RWPE1 (cell line): ENCODE measurements at regions not wholly inside any gene's neighbourhood (a gene's known extent, or its start where the extent isn't known, plus 50 kb on each side); places are given as distances from the start of the nearest gene placed in this dataset.

Source experiments
- CTCF ChIA-PET: fragments of 350-600 bp; sonication (Branson Sonifier 250); formaldehyde crosslinking; extraction: SDS; loops from one replicate; lab custom pipeline; 2021; lab: Yijun Ruan, JAX
- POLR2A ChIA-PET: fragments of 400-600 bp; formaldehyde crosslinking; extraction: SDS; loops from one replicate; lab custom pipeline; 2020; ENCODE audit warnings: antibody characterized with exemption; ENCODE audit not compliant: low non-redundant PET; lab: Yijun Ruan, JAX
- DNase-seq: peaks from one replicate; pipeline ENCODE4 v3.0.0; 2012; ENCODE audit warnings: low spot score
- H3K27ac ChIP-seq: fragments of 450-650 bp; 2 replicates; pipeline ENCODE4 v1.5.1; 2017
- TF ChIP-seq, protein P1 (sequence below): fragments of 450-650 bp; conservative IDR thresholded peaks from 2 replicates; pipeline ENCODE4 v1.5.1; 2017; ENCODE audit warnings: low read depth, mild to moderate bottlenecking

DNA sequence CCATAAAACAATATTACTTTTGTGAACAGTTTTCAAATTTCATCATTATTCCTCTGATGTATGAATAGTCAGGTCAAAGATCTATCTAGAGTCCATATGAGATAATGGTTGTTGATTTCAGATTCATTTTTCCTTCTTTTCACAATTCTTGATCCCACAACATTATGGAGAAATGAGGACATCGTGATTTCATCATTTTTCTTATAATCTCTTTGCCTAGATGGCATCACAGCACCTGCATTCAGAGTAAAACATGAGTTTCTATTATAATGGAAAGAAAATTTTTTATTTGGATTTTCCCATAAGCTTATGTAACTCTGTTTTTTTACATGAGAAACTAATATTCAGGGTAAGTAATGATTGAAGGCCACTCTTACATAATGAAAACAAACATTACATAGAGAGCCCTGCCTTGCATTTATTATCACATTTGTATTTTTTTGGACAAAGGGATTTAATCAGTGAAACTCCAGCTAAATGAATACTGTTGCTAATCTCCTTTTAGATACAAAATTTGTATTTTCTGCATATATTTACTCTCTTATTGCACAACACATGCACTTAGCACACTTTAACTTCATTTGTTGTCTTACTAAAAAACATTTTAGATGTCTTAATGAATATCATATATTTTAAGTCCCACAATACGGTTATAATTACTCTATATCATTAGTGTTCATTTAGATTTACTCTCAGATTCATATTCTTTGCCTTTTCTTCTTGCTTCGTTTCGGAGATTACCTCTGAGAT, 188.4 kb upstream of the KYNU start:
- no peak for DNase-seq
- TF ChIP-seq, protein P1, sequence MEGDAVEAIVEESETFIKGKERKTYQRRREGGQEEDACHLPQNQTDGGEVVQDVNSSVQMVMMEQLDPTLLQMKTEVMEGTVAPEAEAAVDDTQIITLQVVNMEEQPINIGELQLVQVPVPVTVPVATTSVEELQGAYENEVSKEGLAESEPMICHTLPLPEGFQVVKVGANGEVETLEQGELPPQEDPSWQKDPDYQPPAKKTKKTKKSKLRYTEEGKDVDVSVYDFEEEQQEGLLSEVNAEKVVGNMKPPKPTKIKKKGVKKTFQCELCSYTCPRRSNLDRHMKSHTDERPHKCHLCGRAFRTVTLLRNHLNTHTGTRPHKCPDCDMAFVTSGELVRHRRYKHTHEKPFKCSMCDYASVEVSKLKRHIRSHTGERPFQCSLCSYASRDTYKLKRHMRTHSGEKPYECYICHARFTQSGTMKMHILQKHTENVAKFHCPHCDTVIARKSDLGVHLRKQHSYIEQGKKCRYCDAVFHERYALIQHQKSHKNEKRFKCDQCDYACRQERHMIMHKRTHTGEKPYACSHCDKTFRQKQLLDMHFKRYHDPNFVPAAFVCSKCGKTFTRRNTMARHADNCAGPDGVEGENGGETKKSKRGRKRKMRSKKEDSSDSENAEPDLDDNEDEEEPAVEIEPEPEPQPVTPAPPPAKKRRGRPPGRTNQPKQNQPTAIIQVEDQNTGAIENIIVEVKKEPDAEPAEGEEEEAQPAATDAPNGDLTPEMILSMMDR, result no peak
- CTCF ChIA-PET, result no interaction called here
- POLR2A ChIA-PET, result no interaction called here
- no peak overlapping the region for H3K27ac ChIP-seq

DNA sequence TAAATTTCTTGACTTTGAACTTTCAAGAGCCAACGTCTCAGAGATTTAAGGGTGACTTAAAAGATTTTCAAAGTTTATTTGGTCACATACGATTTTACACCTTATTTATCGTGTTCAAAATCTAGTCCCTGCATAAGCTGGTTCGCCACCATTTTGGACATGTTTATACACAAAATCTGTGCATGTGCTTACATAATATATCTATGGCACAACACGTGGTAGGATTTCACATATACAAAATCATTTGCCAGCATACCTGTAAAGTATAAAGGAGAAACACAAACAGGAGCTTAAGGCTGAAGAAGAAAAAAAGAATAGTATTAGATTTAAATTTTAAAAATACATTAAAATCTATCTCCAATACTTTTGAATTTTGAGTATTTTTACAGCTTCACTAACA, 190.0 kb upstream of the KYNU start:
- no peak for DNase-seq
- TF ChIP-seq, protein P1, result no peak
- H3K27ac ChIP-seq, result no peak overlapping the region
- POLR2A ChIA-PET, result no interaction called here
- CTCF ChIA-PET, result no interaction called here

DNA sequence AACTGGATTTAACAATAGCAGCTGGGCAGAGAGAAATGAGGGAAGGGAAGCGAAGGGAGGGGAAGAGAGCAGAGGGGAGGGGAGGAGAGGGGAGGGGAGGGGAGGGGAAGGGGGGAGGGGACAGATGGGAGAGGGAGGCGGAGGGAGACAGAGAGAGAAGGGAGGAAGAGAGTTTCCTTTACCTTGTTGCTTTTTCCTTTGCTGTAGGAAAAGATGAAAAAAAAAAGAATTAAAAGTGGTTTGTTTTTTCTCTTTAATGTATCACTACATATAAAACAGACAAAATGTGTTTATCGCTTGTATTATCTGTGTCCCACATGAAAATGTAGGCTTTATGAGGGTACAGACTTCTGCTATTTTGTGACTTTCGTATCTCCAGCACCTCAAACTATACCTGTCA, 190.4 kb upstream of the KYNU start:
- ChIA-PET CTCF (interaction anchor here (0.8 kb wide), 1 partner anchor 106 kb away, joined by 3 read pairs; no protein-coding TSS in a partner anchor), POLR2A (no interaction called here)
- TF ChIP-seq, protein P1, result no peak
- DNase-seq, result no peak
- H3K27ac ChIP-seq, result no peak overlapping the region

DNA sequence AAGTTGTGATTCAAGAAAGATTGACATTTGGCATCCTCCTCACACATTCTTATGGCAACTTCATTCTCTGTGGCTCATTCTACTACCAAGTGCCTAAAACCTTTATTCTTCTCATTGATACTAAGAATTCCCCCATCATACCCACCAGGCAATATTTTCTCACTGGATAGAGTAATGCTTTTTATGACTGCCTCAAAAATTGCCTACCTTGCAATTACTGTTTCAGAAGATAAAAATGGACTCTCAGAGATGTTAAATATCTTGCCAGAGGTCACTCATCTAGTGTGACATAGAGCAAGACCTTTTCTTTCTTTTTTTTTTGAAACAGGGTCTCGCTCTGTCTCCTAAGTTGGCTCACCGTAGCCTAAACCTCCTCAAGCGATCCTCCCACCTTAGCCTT, 192.8 kb upstream of the KYNU start:
- CTCF ChIA-PET, result no interaction called here
- TF ChIP-seq, protein P1, result no peak
- no peak for DNase-seq
- no peak overlapping the region for H3K27ac ChIP-seq
- POLR2A ChIA-PET, result no interaction called here

DNA sequence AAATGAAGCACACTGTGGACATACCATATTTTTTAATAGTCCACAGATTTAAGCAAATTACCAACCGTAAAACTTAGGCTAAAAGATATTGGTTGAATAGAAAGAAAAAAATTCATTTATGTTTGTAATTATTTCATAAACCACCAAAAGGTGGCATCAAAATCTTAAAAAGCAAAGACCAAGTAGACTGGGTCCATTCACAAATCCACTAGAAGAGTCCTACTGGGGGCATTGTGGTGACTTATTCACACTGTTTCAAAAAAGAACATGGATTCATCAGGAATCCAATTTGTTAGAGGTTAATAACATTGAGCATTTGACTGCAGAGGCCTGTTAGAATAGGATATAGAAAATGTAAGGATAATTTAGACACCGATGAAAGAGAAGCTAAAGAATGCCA, 194.9 kb upstream of the KYNU start:
- H3K27ac ChIP-seq, result no peak overlapping the region
- POLR2A ChIA-PET, result no interaction called here
- CTCF ChIA-PET, result interaction anchor here (0.6 to 1.2 kb wide), 5 partner anchors 297 to 311 kb away, joined by 3 to 4 read pairs (median 4); no protein-coding TSS in a partner anchor
- TF ChIP-seq, protein P1, result no peak
- peak; percentile 2 for DNase-seq

DNA sequence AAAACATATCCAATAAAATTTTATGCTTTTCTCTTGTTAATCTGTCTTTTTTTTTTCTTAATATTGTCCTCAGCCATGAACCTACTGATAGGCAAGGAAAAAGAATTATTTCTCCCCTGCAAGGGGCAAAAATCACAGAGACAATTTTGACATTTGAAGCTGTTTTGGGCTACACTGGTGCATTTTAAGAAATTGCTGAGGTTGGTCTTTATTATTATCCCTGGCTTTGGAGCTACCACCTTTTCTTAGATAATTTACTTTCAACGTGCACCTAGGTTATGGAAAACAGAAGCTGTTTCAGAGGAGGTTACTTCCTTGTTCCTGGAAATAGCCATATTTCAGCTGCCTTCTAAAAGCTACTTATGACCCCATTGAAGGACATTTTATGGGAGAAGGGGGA, 195.5 kb upstream of the KYNU start:
- CTCF ChIA-PET, result interaction anchor here (0.7 to 0.8 kb wide), 3 partner anchors 117 to 1778 kb away, joined by 3 to 6 read pairs (median 4); no protein-coding TSS in a partner anchor
- H3K27ac ChIP-seq, result no peak overlapping the region
- TF ChIP-seq, protein P1, result no peak
- POLR2A ChIA-PET, result no interaction called here
- no peak for DNase-seq
